K562 (cell line): ENCODE measurements at regions not wholly inside any gene's neighbourhood (a gene's known extent, or its start where the extent isn't known, plus 50 kb on each side); places are given as distances from the start of the nearest gene placed in this dataset.

Experiments used
- ATAC-seq: fragments of 200-7000 bp; cut with Tn5 transposase; 3 replicates; pipeline ENCODE4 v1.9.1; 2020; ENCODE audit warnings: moderate library complexity
- BruUV-seq: library from RNA; stranded (reverse); fragments of 400-500 nt; replicated peaks from 2 replicates; lab custom pipeline; 2021; lab: Mats Ljungman, UMichigan
- CTCF ChIA-PET: fragments of 300-600 bp; formaldehyde crosslinking; extraction: SDS; loops from one replicate; lab custom pipeline; 2021; ENCODE audit warnings: low intra/inter-chr PET ratio; lab: Yijun Ruan, JAX
- POLR2A ChIA-PET: fragments of 300-600, 350-650 bp; sonication (Branson Sonifier 250); formaldehyde crosslinking; extraction: SDS; loops from one replicate; lab custom pipeline; 2021; ENCODE audit warnings: antibody characterized with exemption, inconsistent platforms; lab: Yijun Ruan, JAX
- DNase-seq, 4 experiments: peaks; one replicate each; pipeline versions ENCODE4 v3.0.0 to v3.0.0-alpha.2; 2011 to 2018; ENCODE audit warnings: low spot score in 3 of 4, mixed read lengths in 3 of 4; ENCODE audit errors: extremely low read depth in 1 of 4
- FAIRE-seq: peaks from 2 replicates; lab custom pipeline; 2011; peaks lifted over from hg19 to GRCh38; lab: Jason Lieb, UNC
- H2AFZ ChIP-seq: 2 replicates; pipeline ENCODE4 v1.6.0; 2011; ENCODE audit warnings: low read depth, low read length, control low read depth, inconsistent platforms
- H3K27ac ChIP-seq: fragments of 200-600 bp; 3 replicates; pipeline ENCODE4 v1.8.0; 2011; ENCODE audit warnings: low read depth, mild to moderate bottlenecking, control low read depth, inconsistent platforms, low read length, moderate library complexity, mixed read lengths; ENCODE audit errors: extremely low read depth
- H3K27me3 ChIP-seq, 2 experiments: fragments of 300-600 bp in 1 of 2; 2 replicates in 1 of 2; 3 replicates in 1 of 2; pipeline versions ENCODE4 v1.6.0 to v1.8.0; 2011; ENCODE audit warnings: inconsistent platforms in 2 of 2, low read length in 2 of 2, mild to moderate bottlenecking in 1 of 2, mixed read lengths in 1 of 2, moderate library complexity in 1 of 2; ENCODE audit not compliant: control insufficient read depth in 2 of 2, insufficient read depth in 2 of 2
- H3K36me3 ChIP-seq: fragments of 300-600 bp; 3 replicates; pipeline ENCODE4 v1.8.0; 2011; ENCODE audit warnings: mild to moderate bottlenecking, low read length, inconsistent platforms; ENCODE audit not compliant: control insufficient read depth, insufficient read depth
- H3K4me1 ChIP-seq, 2 experiments: fragments of 200-600 bp in 1 of 2; replicated peaks in 1 of 2; 2 replicates in 1 of 2; 3 replicates in 1 of 2; pipeline versions ENCODE4 v1.5.1 to v1.8.0; 2011; ENCODE audit warnings: inconsistent platforms in 2 of 2, low read length in 2 of 2, mild to moderate bottlenecking in 1 of 2, mixed read lengths in 1 of 2, moderate library complexity in 1 of 2; ENCODE audit not compliant: control insufficient read depth in 2 of 2, insufficient read depth in 2 of 2
- H3K4me2 ChIP-seq: 2 replicates; pipeline ENCODE4 v1.6.1; 2011; ENCODE audit warnings: low read length, control low read depth, inconsistent platforms, mixed read lengths; ENCODE audit not compliant: insufficient read depth
- H3K4me3 ChIP-seq: fragments of 200-600 bp; sonication (generic), shearing (Covaris generic); 2 replicates; pipeline ENCODE4 v1.5.1; 2016; ENCODE audit warnings: control low read depth, inconsistent platforms
- H3K79me2 ChIP-seq: fragments of 200-600 bp; 3 replicates; pipeline ENCODE4 v1.8.0; 2011; ENCODE audit warnings: low read length, inconsistent platforms; ENCODE audit not compliant: control insufficient read depth, insufficient read depth
- H3K9ac ChIP-seq, 2 experiments: 2 replicates each; pipeline versions ENCODE4 v1.6.0 to v1.6.1; 2011; ENCODE audit warnings: low read depth in 2 of 2, low read length in 2 of 2, control low read depth in 1 of 2, inconsistent platforms in 1 of 2, mild to moderate bottlenecking in 1 of 2, mixed read lengths in 1 of 2; ENCODE audit not compliant: insufficient read depth in 1 of 2
- H3K9me1 ChIP-seq: one replicate; pipeline ENCODE4 v1.6.0; 2011; ENCODE audit warnings: inconsistent platforms, mild to moderate bottlenecking, low read length, moderate library complexity; ENCODE audit not compliant: control insufficient read depth, insufficient read depth
- H3K9me3 ChIP-seq: replicated peaks from 2 replicates; pipeline ENCODE4 v1.5.1; 2011; ENCODE audit warnings: low read depth, low read length, inconsistent platforms; ENCODE audit not compliant: control insufficient read depth, insufficient read depth
- H4K20me1 ChIP-seq: replicated peaks from 2 replicates; pipeline ENCODE4 v1.6.1; 2011; ENCODE audit warnings: low read length, inconsistent platforms, mixed read lengths; ENCODE audit not compliant: control insufficient read depth, insufficient read depth
- ATF7 ChIP-seq: fragments of 450-650 bp; IDR thresholded peaks from 2 replicates; pipeline ENCODE4 v1.7.1; 2014; ENCODE audit warnings: mild to moderate bottlenecking, moderate library complexity
- DACH1 ChIP-seq: fragments of 450-650 bp; IDR thresholded peaks from 2 replicates; pipeline ENCODE4 v1.6.1; 2018; ENCODE audit not compliant: partially characterized antibody
- GTF2E2 ChIP-seq: fragments of 200-800 bp; sonication (Bioruptor generic); IDR thresholded peaks from 2 replicates; pipeline ENCODE4 v1.6.1; 2016; ENCODE audit warnings: missing genetic modification characterization, missing compliant biosample characterization
- HNRNPUL1 ChIP-seq: fragments of 200-400 bp; formaldehyde crosslinking; IDR thresholded peaks from 2 replicates; pipeline ENCODE4 v1.6.1; 2017; ENCODE audit warnings: low read length
- MEF2D ChIP-seq: conservative IDR thresholded peaks from 2 replicates; pipeline ENCODE4 v1.6.1; 2016; ENCODE audit warnings: low read depth, missing genetic modification characterization, missing compliant biosample characterization
- ZNF124 ChIP-seq: sonication (generic); formaldehyde crosslinking; IDR thresholded peaks from 2 replicates; pipeline ENCODE4 v1.8.1; 2022; ENCODE audit warnings: missing genetic modification reagents
- ZNF274 ChIP-seq: IDR thresholded peaks from 2 replicates; pipeline ENCODE4 v1.6.1; 2011; ENCODE audit warnings: low read depth, mild to moderate bottlenecking, low read length, moderate library complexity, borderline replicate concordance
- ZNF3 ChIP-seq: fragments of 250-450 bp; sonication (Bioruptor Pico); IDR thresholded peaks from 2 replicates; pipeline ENCODE4 v1.5.0; 2021; ENCODE audit warnings: mild to moderate bottlenecking, moderate library complexity
- ZNF695 ChIP-seq: fragments of 450-650 bp; formaldehyde crosslinking; IDR thresholded peaks from 2 replicates; pipeline ENCODE4 v1.4.0; 2020; ENCODE audit warnings: mild to moderate bottlenecking, moderate library complexity
- WGBS: fragments of 100-300 bp; shearing (Covaris generic); methylation state at CpG from one replicate; pipeline ENCODE4 v1.1.6; 2016; ENCODE audit warnings: low coverage, mixed read lengths; ENCODE audit not compliant: insufficient coverage; ENCODE audit errors: missing lambda C conversion rate; 5-methylcytosine and 5-hydroxymethylcytosine counted together
- in situ Hi-C: fragments of 300-500 bp; cut with MboI; formaldehyde crosslinking; loops from 4 replicates; pipeline ENCODE4 v1.15.0; 2018; ENCODE audit warnings: inconsistent platforms, mixed read lengths
- intact Hi-C: fragments of 100-400 bp; cut with micrococcal nuclease; formaldehyde crosslinking; loops from 2 replicates; pipeline ENCODE4 v1.14.2; 2022
- TF ChIP-seq, protein P1 (sequence below): fragments of 250-450 bp; sonication (Bioruptor Pico); IDR thresholded peaks from 2 replicates; pipeline ENCODE4 v1.8.0; 2021; ENCODE audit warnings: mild to moderate bottlenecking, moderate library complexity
- TF ChIP-seq, protein P2 (sequence below): fragments of 250-450 bp; sonication (Bioruptor Pico); IDR thresholded peaks from 2 replicates; pipeline ENCODE4 v1.4.0; 2020; ENCODE audit warnings: mild to moderate bottlenecking, moderate library complexity, borderline replicate concordance
- TF ChIP-seq, protein P3 (sequence below): fragments of 250-450 bp; sonication (Bioruptor Pico); IDR thresholded peaks from 2 replicates; pipeline ENCODE4 v1.5.0; 2021

DNA sequence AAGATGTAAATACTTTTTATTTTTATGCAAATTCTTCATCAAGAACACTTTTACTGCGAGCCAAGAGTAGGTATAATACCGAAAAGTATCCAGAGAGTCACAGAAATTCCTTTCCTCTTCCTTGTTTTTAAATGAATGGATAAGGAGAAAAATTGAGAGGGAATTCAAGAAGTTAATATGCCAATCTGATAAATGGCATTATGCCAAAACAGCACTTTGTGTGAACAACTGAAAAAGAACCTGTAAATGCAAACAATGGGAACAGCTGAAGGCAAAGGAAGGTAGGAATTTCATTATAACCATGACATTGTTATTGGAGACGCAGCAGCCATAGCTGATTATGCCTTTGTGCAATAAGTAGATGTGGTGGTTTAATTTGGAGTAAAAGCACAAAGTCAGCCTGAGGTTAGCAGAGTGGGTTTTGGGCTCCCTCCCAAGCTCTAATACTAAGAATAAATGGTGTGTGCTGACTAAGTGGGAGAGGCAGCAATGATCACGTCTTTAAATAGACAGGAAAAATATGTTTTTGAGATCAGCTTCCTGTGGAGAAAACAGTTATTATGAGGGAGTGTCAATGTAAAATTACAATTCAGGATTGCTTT lies 209.8 kb upstream of the NDST4 start:
- Histone ChIP-seq H3K4me2 (no peak overlapping the region), H4K20me1 (no peaks in the 10 kb centered on the region), H3K9me1 (no peaks in the 10 kb centered on the region), H3K36me3 (no peaks in the 10 kb centered on the region), H3K4me3 (no peak overlapping the region), H2AFZ (no peak overlapping the region), H3K9me3 (no peaks in the 10 kb centered on the region), H3K79me2 (no peaks in the 10 kb centered on the region), H3K27me3 (no peaks in the 10 kb centered on the region), H3K4me1 (no peaks in the 10 kb centered on the region), H3K9ac (no peak overlapping the region), H3K27ac (no peak overlapping the region)
- no TSS peak for BruUV-seq
- intact Hi-C loops (no loop called here), in situ Hi-C loops (no loop called here)
- POLR2A ChIA-PET: no interaction called here
- CTCF ChIA-PET: no interaction called here
- DNase-seq (no peak), FAIRE-seq (no peak), ATAC-seq (no peak)
- WGBS: 0% methylated on average over 4 of the region's 4 CpGs
- TF ChIP-seq, protein P1, sequence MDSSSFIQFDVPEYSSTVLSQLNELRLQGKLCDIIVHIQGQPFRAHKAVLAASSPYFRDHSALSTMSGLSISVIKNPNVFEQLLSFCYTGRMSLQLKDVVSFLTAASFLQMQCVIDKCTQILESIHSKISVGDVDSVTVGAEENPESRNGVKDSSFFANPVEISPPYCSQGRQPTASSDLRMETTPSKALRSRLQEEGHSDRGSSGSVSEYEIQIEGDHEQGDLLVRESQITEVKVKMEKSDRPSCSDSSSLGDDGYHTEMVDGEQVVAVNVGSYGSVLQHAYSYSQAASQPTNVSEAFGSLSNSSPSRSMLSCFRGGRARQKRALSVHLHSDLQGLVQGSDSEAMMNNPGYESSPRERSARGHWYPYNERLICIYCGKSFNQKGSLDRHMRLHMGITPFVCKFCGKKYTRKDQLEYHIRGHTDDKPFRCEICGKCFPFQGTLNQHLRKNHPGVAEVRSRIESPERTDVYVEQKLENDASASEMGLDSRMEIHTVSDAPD: no peak
- TF ChIP-seq HNRNPUL1: no peak
- no peak for TF ChIP-seq ZNF124 (CRISPR knock-in tag)
- no peak for TF ChIP-seq MEF2D (tag)
- no peak for TF ChIP-seq ATF7

DNA sequence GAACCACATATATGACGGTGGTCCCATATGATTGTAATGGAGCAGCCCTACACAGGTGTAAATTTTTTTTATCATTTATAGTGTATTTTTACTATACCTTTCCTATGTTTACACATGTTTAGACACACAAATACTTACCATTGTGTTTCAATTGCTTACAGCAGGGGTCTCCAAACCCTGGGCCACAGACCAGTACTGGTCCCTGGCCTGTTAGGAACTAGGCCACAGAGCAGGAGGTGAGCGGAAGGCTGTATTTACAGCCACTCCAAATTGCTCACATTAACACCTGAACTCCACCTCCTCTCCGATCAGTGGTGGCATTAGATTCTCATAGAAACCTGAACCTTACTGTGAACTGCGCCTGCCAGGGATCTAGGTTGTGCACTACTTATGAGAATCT lies 201.8 kb upstream of the NDST4 start:
- in situ Hi-C loops: no loop called here
- Histone ChIP-seq H3K9me3 (no peaks in the 10 kb centered on the region), H3K9ac (no peak overlapping the region), H3K4me2 (no peak overlapping the region), H3K4me1 (no peaks in the 10 kb centered on the region), H3K4me3 (no peak overlapping the region), H3K36me3 (no peaks in the 10 kb centered on the region), H3K9me1 (no peaks in the 10 kb centered on the region), H4K20me1 (no peaks in the 10 kb centered on the region), H3K79me2 (no peaks in the 10 kb centered on the region), H3K27ac (no peak overlapping the region), H3K27me3 (no peaks in the 10 kb centered on the region), H2AFZ (no peak overlapping the region)
- FAIRE-seq: no peak
- no peak for ATAC-seq
- 0% methylated on average over 4 of the region's 4 CpGs for WGBS
- ChIA-PET CTCF (no interaction called here), POLR2A (no interaction called here)
- DNase-seq: no peak
- no TSS peak for BruUV-seq
- intact Hi-C loops: no loop called here
- TF ChIP-seq DACH1 (no peak), ZNF3 (no peak), GTF2E2 (tag) (no peak), ZNF695 (CRISPR knock-in tag) (no peak), ZNF274 (no peak)
- TF ChIP-seq, protein P2, sequence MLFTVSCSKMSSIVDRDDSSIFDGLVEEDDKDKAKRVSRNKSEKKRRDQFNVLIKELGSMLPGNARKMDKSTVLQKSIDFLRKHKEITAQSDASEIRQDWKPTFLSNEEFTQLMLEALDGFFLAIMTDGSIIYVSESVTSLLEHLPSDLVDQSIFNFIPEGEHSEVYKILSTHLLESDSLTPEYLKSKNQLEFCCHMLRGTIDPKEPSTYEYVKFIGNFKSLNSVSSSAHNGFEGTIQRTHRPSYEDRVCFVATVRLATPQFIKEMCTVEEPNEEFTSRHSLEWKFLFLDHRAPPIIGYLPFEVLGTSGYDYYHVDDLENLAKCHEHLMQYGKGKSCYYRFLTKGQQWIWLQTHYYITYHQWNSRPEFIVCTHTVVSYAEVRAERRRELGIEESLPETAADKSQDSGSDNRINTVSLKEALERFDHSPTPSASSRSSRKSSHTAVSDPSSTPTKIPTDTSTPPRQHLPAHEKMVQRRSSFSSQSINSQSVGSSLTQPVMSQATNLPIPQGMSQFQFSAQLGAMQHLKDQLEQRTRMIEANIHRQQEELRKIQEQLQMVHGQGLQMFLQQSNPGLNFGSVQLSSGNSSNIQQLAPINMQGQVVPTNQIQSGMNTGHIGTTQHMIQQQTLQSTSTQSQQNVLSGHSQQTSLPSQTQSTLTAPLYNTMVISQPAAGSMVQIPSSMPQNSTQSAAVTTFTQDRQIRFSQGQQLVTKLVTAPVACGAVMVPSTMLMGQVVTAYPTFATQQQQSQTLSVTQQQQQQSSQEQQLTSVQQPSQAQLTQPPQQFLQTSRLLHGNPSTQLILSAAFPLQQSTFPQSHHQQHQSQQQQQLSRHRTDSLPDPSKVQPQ (CRISPR knock-in tag): no peak
- TF ChIP-seq, protein P3, sequence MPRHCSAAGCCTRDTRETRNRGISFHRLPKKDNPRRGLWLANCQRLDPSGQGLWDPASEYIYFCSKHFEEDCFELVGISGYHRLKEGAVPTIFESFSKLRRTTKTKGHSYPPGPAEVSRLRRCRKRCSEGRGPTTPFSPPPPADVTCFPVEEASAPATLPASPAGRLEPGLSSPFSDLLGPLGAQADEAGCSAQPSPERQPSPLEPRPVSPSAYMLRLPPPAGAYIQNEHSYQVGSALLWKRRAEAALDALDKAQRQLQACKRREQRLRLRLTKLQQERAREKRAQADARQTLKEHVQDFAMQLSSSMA: no peak
